ENCODE measurements at regions not wholly inside any gene's neighbourhood (a gene's known extent, or its start where the extent isn't known, plus 50 kb on each side); places are given as distances from the start of the nearest gene placed in this dataset.
"Not testable (repeated sequence)": the region's sequence is repeated elsewhere in the genome, so short reads cannot be mapped to it uniquely, and the experiment has no call there.

DNA sequence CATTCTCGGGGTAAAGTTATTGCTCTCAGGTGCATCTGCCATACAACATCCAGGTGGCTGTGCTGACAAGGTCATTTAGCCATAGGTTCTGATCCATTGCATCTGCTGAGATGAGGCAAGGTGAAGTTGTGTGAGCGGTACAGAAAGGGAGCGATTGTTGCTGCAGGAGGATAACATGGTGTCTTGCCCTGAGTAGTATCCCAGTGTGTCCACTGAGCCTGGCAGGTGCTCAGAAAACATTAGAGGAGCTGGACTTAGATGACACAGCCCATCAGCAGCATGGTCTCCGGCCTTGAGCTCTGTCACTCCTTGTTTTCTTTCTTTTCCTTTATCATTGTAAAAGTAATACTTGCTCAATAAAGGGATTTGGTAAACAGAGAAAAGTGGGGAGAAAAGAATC lies 161.1 kb upstream of the ATP10A start:
- DNase-seq = no peak

DNA sequence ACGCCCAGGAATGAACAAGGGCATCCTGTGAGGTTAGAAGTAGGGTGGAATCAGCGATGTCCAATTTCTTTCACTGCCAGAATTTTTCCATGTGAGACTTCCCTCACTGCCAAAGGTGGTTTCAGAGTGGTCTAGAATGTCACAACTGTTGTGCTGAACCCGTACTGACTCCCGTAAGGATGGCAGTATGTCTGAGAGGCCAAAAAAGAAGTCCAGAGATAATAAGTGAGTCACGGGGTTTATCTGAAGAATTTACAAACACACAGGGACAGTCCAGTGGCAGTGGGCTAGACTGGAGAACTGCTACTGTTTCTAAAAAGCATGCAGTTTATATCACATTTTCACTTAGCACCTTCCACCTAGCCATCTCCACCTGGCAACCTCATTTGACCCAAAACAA lies 160.6 kb upstream of the ATP10A start:
- DNase-seq = no peak

DNA sequence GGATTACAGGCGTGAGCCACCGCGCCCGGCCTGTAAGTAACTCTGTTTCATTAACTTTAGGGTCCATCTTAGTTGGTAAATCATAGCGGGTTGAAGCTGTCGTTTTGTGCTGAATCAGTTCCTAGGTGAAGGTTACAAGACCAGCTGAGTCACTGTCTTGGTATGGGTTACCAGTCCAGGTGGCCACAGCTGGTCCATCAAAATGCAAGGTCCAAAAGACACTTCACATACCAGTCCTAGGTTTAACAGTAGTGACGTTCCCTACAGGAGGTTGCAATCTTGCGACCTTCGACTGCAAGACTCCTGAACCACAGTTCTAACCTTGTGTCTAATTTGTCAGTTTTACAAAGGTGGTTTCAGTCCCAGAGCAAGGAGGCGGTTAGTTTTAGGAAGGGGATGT lies 160.1 kb upstream of the ATP10A start:
- no peak for DNase-seq

DNA sequence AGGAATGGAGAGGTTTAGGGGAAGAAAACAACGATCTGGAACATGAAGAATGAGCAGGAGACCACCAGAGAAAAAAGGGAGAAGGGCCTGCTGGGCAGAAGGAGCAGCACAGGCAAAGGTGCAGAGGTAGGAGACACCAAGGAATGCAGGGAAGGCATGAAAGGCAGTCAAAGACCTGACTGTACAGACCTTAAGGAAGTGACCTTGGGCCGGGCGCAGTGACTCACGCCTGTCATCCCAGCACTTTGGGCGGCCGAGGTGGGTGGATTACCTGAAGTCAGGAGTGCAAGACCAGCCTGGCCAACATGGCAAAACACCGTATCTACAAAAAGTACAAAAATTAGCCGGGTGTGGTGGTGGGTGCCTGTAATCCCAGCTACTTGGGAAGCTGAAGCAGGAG lies 157.7 kb upstream of the ATP10A start:
- no peak for DNase-seq

DNA sequence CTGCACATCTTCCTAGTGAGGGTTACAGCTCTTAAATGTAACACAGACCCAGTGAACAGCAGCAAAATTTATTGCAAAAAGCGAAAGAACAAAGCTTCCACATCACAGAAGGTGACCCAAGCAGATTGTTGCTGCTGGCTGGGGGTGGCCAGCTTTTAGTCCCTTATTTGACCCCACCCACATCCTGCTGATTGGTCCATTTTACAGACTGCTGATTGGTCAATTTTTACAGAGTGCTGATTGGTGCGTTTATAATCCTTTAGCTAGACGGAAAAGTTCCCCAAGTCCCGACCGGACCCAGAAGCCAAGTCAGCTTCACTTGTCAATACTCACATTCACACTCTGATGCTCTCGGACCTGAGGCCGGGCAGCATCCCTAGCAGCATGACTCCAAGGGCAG lies 154.5 kb upstream of the ATP10A start:
- DNase-seq = no peak

DNA sequence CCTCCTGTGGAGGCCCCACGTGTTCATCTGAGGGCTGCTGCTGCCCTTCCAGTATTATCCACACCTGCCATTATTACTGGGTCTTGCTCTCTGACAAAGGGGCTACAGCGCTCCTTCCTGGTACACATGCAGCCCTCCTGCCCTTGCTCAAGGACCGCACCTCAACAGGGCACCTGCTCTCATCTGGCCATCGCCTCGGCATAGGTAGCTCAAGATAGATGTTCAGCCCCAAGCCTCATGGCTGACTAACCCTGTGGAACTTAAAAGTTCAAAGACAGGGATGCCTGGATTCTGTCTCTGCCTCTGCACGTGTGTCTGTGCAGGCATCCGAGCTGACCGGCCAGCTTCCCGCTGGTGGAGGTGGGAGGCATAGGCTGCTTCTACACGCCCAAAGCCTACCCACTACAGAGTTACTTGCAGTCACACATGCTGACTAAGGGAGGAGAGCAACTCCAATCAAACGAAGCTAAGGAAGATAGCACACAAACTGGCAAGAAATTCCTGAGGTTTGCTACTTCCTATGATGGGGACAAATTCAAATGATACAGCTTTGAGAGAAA lies 152.5 kb upstream of the ATP10A start:
- no peak for DNase-seq

DNA sequence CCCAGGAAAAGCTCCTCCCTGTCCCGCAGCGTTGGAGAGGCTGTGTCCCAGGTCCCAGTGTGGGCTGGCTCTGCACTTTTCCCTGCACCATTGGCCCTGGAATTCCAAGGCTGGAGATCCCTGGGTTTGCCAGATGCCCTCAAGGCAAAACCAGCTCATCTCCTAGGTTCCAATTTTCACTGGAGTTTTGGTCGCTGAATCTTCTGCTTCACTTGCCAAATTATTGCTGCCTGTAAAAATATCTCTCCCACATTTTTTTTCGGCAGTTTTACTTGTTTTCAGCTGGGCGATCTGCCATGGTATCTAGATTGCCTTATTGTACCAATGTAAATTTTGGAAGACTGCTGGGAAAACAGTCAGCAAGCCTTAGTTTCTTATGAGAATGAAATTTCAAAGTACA lies 150.9 kb upstream of the ATP10A start:
- DNase-seq = no peak

DNA sequence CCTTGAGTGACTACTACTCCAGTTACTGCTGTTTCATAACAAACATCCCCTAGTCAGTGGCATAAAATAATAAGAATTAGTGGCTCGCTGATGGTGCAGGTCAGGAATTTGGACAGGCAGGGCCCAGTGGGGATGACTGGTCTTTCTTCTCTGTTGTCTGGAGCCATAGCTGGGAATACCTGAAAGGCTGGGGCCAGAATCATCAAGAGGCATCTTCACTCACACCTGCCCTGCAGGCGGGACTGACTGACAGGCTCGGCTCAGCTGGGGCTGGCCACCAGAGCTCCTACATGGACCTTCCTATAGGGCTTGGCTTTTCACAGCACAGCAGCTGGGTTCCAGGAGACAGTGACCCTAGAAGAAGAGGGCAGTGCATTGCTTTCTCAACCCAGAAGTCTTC lies 148.8 kb upstream of the ATP10A start:
- no peak for DNase-seq

DNA sequence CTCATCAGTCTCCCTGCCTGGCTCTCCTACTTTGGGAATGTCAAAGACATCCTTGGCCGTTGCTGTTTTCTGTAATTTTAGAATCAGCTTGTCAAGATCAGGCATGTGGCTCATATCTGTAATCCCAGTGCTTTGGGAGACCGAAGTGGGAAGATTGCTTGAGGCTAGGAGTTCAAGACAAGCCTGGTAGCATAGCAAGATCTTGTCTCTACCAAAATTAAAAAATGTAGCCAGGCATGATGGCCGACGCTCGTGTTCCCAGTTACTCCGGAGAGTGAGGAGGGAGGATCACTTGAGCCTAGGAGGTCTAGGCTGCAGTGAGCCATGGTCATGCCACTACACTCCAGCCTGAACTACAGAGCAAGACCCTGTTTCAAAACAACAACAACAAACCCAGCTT lies 144.0 kb upstream of the ATP10A start:
- DNase-seq = no peak

DNA sequence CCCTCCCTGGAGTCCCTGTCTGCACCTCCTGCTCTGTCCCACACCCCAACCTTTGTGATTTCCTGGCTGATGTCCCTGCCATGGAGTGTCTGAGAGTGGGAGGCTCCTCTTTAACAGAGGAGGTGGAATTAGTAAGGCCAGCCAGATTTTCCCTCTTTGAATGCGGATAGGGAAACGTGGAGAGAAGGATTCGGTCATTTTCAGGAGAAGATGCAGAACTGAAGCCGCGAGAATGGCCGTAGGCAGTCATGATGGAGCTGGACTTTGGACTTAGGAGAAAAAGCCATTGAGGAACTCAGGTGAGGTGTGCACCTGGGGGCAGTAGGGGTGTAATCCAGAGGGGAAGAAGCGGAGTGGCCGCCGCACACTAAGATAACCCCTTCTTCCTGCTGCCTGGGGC lies 138.1 kb upstream of the ATP10A start:
- no peak for DNase-seq

DNA sequence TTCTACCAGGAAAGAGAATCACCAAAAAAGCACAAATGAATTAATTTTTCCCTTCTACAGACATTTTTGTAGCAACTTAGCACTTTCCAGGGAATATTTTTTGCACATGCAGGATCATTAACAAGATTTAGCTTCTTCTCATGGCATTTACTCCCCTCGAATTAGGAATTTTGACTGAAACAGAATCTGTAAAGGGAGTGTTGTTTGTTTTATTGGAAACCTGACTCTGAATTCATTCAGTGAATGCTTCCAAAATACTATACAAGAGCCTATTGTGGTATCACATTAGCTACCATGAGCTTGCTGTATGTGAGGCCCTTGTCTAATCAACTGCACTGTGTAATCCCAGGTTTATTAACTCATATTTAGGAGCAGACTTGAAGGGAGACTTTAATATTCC lies 130.4 kb upstream of the ATP10A start:
- DNase-seq = no peak

DNA sequence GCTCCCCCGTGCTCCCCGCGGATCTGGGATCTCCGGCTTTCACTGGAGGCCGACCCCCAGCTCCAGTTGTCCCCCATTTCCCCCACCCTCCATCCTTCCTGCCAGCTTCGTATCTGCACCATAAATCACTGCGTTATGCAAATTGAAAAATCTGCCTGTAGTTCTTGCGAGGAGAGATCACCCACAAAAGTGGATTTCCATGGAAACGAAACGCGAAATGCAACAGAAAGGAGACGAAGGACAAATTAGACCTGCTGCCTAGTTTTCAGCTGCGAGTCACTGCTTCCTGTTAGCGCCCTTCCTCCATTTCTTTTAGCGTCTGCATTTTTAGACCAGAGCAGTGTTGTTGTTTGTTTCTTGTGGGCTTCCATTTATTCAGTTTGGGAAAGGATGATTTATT lies 127.1 kb upstream of the ATP10A start:
- DNase-seq = no peak

DNA sequence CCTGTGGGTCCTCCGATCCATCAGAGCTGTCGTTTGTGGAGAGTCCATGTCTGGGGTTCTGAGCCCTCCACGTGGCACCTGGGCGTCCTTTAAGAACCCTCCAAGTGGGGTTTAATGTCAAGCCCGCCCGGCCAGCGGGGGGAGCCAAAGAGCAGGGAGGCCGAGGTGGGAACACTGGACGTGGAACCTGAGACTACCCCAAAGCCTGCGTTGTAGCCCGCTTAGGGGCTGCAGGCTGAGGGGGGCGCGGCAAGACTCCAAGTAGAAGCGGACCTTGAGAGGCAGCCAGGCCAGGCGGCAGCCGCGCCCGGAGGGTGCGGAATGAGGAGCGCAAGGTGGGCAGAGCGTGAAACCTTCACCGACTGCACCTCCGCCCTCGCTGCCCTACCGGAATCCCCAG lies 126.2 kb upstream of the ATP10A start:
- DNase-seq = no peak

DNA sequence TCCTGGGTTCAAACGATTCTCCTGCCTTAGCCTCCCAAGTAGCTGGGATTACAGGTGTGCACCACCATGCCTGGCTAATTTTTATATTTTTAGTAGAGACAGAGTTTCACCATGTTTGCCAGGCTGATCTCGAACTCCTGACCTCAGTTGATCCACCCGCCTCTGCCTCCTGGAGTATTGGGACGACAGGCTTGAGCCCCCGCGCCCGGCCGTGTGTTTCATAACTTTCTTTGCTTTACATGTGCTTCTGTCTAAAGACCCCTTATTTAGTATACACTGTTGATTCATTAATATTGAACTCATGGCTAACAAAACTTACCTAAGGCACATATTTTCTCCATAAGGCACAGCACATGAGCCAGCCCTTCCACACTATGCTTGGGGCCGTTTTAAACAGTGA lies 125.6 kb upstream of the ATP10A start:
- not testable (repeated sequence) for DNase-seq

DNA sequence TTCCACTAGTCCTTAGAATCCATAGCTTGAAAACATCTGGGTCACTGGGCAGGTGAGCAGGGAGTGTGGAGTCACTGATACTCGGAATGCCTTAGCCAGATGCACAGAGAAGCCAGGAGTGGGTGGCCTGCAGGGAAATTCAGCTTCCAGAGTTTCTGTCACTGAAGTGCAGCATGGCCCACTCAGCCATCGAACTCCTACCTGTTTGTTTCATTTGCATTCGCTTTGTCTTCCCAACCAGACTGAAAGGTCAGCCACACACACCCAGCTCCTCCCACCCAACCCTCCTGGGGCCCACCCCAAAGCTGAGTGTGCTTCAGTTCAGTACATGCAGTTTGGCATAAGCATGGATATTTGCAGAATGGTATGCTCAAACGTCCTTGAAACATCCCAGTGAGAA lies 124.5 kb upstream of the ATP10A start:
- DNase-seq = no peak

DNA sequence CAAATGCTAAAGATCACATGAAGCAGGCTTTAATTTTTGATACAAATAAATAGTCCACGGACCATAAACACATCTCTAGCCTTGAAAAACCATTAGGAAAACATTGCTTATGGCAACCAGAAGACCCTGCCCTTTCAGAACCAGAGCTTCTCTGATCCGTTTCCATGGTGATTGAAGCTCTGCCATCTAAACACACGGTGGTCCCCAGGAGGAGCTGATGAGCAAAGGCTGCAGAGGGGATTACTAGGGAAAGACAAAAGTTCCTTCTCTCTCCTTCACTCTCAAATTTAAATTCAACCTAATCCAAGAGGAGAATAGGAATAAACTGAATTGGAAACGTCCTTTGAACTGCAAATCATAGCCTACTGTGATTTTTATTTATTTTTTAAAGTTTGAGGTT lies 122.0 kb upstream of the ATP10A start:
- no peak for DNase-seq

DNA sequence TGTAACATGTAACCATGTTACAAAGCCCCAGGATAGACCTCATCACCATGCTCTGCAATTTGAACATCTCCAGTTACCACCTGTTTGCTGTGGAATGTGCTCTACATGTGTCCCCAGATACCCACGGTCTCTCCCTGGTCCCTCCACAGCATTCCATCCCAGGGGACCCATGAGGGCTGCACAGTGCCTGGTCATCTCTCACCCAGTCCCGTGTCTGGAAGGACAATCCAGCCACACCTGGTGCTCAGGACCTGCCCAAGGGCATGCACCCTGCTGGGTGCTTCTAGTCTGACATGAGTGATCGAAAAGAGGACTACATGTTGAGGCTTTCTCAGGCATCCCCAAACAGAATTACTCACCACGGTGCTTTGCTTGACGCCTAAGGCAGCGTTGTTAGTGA lies 119.6 kb upstream of the ATP10A start:
- no peak for DNase-seq

DNA sequence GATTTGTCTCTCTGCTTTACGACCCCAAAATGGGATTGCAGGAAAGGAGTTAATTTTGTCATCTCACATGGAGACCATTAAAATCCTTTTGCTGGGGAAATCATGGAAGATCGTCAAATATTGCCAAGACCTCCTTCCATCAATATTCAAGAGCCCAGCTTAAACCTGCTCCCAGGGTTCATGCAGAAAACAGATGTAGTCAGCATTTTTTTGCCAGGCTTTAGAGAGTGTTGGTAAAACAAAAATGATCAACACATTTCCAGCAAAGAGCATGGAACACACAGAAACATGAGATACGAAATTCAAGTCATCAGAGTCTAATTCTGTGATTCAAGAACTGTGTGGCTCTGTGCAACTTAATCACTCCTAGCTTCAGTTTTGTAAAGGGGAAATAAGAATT lies 118.0 kb upstream of the ATP10A start:
- no peak for DNase-seq

DNA sequence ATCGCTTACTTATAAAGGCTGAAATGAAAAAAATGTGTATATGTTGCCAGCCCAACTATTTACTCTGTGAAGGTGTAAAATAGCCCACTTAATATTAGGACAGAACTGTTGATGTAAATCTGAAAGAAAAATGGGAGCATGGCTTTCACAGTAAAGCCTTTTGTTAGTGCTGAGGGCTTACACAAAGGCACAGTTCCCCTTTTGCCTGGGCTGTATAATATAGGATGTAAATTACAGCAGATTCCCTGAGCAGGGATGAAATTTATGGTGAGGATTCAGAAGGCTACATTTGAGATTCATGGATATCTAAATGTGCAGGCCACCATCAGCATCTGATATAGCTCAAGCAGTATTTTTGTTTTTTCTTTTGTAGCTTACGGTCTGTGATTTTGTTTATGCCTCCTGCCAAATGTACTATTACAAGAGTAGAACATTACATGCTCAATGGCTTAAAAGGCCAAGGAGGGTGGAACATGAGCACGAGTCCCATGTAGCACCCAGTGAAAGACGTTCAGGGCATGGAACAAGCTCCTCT lies 109.1 kb upstream of the ATP10A start:
- no peak for DNase-seq

DNA sequence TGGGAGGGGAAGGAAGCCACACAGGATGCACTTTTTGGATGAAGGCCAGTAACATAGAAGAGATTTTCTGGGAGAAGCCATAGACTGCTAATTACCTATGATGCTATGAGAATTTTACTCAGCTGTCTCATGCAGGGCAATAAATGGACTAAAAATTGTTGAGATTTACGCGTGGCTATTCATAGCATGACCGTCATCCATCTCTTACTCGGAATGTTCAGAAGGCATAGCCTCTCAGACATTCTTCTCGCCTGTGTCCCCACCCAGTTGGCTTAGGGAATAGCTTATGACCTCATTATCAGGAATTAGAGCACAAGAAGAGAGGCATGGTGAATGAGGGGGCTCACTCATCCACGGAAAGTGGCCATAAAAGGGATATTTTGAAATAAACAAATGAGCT lies 107.9 kb upstream of the ATP10A start:
- DNase-seq = no peak

DNA sequence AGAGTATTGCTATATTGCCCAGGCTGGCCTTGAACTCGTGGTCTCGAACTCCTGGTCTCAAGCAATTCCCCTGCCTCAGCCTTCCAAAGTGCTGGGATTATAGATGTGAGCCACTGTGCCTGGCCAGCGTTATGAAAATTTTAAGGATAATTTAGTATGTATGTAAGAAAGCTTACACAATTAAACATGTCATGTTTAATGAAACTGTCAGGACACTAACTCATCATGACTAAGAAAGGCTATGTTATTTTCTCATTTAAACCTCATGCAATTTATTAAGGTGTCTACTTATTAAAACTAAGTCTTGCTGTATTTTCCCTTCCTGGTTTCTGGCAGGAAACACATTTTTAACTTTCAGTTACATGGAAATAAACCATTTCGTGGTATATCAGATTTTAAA lies 106.8 kb upstream of the ATP10A start:
- no peak for DNase-seq

DNA sequence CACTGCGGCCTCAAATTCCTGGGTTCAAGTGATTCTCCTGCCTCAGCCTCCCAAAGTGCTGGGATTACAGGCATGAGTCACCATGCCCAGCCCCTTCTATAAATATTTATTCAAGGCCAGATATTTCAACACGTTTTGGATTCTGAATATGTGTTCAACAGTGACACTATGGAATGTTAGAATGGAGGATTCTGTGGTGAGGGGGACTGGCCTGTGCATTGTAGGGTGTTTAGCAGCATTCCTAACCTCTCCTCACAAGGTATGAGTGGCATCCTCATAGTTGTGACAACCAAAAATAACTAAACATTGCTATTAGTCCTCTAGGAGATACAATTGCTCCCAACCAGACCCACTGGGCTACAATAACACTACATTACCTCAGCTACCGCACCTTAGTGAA lies 104.0 kb upstream of the ATP10A start:
- DNase-seq = no peak

DNA sequence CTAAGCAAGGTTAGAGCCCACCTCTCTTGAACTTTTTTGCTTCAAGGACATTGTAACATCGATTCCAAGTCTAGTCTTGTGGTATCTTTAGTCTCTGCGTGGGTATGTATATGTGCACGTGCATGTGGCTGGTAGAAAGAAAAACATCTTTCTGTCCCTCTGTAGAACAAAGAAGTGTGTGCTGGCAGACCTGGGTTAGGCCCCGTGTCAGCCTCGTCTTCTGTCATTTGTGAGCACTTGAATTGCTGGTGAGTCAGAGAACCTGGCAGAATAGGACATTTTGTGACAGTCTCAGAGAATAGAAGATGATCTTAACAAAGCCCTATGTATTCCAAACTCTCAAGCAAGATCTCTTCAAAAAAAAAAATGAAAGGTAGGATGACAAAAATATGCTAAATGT lies 102.2 kb upstream of the ATP10A start:
- DNase-seq = no peak

DNA sequence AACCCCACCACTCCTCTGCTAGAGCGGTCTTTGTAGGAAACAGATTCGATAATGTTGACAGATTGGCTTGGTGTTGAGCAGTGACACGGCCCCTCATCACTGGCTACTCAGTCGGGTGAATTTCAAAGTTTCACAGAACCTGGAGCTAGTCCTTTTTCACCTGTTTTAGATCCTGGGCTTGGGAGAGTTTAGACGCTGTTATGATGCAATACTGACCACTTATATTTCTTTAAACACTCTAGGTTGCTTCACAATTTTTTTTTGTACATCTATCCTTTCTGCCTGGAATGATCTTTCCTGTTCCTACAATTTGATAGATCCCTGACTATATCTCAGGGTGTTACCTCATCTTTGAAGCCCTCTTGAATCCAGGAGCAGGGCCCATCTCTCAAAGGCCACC lies 97.1 kb upstream of the ATP10A start:
- no peak for DNase-seq

DNA sequence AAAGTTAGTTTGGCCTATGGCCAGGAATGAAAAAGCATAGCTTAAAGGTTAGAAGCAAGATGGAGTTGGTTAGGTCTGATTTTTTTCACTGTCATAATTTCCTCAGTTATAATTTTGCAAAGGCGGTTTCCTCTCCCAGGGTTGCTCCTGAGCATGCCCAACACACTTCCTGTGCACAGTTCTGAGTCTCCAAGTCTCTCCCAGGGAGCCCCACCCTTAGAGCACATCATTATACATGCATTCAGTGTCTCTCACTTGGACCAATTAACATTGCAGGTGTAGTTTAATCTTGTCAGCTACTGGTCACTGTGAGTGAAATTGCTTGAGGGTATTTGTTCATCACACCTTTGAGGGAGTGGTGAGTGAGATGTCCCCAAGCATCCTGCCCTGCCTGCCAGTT lies 96.0 kb upstream of the ATP10A start:
- DNase-seq = no peak

DNA sequence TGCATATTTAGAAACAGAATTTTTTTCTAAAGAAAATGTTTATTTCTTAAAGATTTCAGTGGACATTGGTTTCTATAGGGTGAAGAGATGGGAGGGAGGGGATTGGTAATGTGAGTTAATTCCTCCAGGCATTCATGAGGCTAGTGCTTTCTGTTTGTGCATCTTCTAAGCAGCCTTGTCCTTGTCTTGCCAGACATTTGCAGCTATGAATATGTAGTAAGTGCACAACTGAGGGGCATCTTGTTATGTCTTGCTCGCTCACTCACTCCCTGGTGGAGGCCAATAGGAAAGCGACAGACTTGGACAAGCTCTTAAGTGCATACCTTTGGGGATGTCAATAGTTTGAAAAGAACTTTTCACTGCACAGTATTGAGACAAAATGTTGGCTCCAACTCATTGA lies 92.5 kb upstream of the ATP10A start:
- no peak for DNase-seq

All from C1 segment of cervical spinal cord (tissue), 14 donors.